GM23248 (cell line): ENCODE measurements at regions not wholly inside any gene's neighbourhood (a gene's known extent, or its start where the extent isn't known, plus 50 kb on each side); places are given as distances from the start of the nearest gene placed in this dataset.
"Not testable (repeated sequence)": the region's sequence is repeated elsewhere in the genome, so short reads cannot be mapped to it uniquely, and the experiment has no call there.

Experiments used
- DNase-seq: peaks from one replicate; pipeline ENCODE4 v3.0.0-alpha.2; 2015
- H2AFZ ChIP-seq: fragments of 200-600 bp; sonication (generic); 2 replicates; pipeline ENCODE4 v1.6.1; 2016; ENCODE audit warnings: antibody characterized with exemption
- H3F3A ChIP-seq: fragments of 200-600 bp; sonication (generic); 2 replicates; pipeline ENCODE4 v1.6.1; 2016; ENCODE audit warnings: mild to moderate bottlenecking, antibody characterized with exemption, mixed run types; ENCODE audit not compliant: insufficient read depth
- H3K27ac ChIP-seq: fragments of 200-600 bp; sonication (generic); 2 replicates; pipeline ENCODE4 v1.5.1; 2016; ENCODE audit warnings: mild to moderate bottlenecking
- H3K27me3 ChIP-seq: fragments of 200-600 bp; sonication (generic); replicated peaks from 2 replicates; pipeline ENCODE4 v1.6.1; 2016; ENCODE audit warnings: mild to moderate bottlenecking; ENCODE audit not compliant: insufficient read depth
- H3K36me3 ChIP-seq: fragments of 200-600 bp; sonication (generic); 2 replicates; pipeline ENCODE4 v1.6.1; 2016; ENCODE audit warnings: low read depth, mild to moderate bottlenecking
- H3K4me1 ChIP-seq: fragments of 200-600 bp; sonication (generic); 2 replicates; pipeline ENCODE4 v1.6.1; 2016; ENCODE audit warnings: mild to moderate bottlenecking; ENCODE audit not compliant: insufficient read depth
- H3K4me2 ChIP-seq: fragments of 200-600 bp; sonication (generic); one replicate; pipeline ENCODE4 v1.6.1; 2016; ENCODE audit warnings: mild to moderate bottlenecking; ENCODE audit not compliant: unreplicated experiment
- H3K4me3 ChIP-seq: fragments of 200-600 bp; sonication (generic); 2 replicates; pipeline ENCODE4 v1.5.1; 2016; ENCODE audit warnings: mild to moderate bottlenecking
- H3K79me2 ChIP-seq: fragments of 200-600 bp; sonication (generic); 2 replicates; pipeline ENCODE4 v1.6.1; 2016; ENCODE audit warnings: mild to moderate bottlenecking; ENCODE audit not compliant: insufficient read depth
- H3K9ac ChIP-seq: fragments of 200-600 bp; sonication (generic); 2 replicates; pipeline ENCODE4 v1.6.1; 2016; ENCODE audit warnings: mild to moderate bottlenecking
- H3K9me2 ChIP-seq: fragments of 200-600 bp; sonication (generic); 2 replicates; pipeline ENCODE4 v1.6.1; 2016; ENCODE audit warnings: mixed run types, mild to moderate bottlenecking, moderate library complexity; ENCODE audit not compliant: insufficient read depth
- H3K9me3 ChIP-seq: fragments of 200-600 bp; sonication (generic); one replicate; pipeline ENCODE4 v1.6.1; 2017; ENCODE audit warnings: low read depth
- H4K20me1 ChIP-seq: fragments of 200-600 bp; sonication (generic); 2 replicates; pipeline ENCODE4 v1.6.0; 2016; ENCODE audit not compliant: insufficient read depth
- EZH2 ChIP-seq: fragments of 200-600 bp; sonication (generic); IDR thresholded peaks from 2 replicates; pipeline ENCODE4 v1.6.1; 2018; ENCODE audit warnings: antibody characterized with exemption, mild to moderate bottlenecking; ENCODE audit not compliant: insufficient read depth, poor library complexity, severe bottlenecking
- EZH2phosphoT487 ChIP-seq: fragments of 200-600 bp; sonication (generic); IDR thresholded peaks from 2 replicates; pipeline ENCODE4 v1.6.1; 2018; ENCODE audit warnings: antibody characterized with exemption, moderate library complexity, mild to moderate bottlenecking, low read depth; ENCODE audit not compliant: insufficient read depth
- WGBS, 2 experiments: methylation state at CpG; one replicate each; pipeline ENCODE4 v1.1.6; 2015 to 2017; ENCODE audit warnings: low lambda C conversion rate in 2 of 2, low coverage in 1 of 2; ENCODE audit errors: missing lambda C conversion rate in 2 of 2; 5-methylcytosine and 5-hydroxymethylcytosine counted together
- in situ Hi-C: fragments of 300-500 bp; cut with MboI; formaldehyde crosslinking; loops from 2 replicates; pipeline ENCODE4 v1.15.0; 2020

GRCh38 chr17:22286337-22287041 lies 594.2 kb downstream of the KCNJ18 start:
- H3K9me2 ChIP-seq: no peaks in the 10 kb centered on the region
- no peak overlapping the region for H3K9ac ChIP-seq
- H3K4me3 ChIP-seq: no peak overlapping the region
- H3K4me1 ChIP-seq: no peaks in the 10 kb centered on the region
- DNase-seq: no peak
- H2AFZ ChIP-seq: no peak overlapping the region
- no peaks in the 10 kb centered on the region for H3K79me2 ChIP-seq
- no peaks in the 10 kb centered on the region for H3K27me3 ChIP-seq
- no peaks in the 10 kb centered on the region for H4K20me1 ChIP-seq
- H3K36me3 ChIP-seq: no peaks in the 10 kb centered on the region
- H3F3A ChIP-seq: no peaks in the 10 kb centered on the region
- no peak overlapping the region for H3K27ac ChIP-seq
- in situ Hi-C loops: no loop called here
- TF ChIP-seq EZH2phosphoT487: no peak
- TF ChIP-seq EZH2: no peak
- 47 to 53% methylated on average over 22 of the region's 22 CpGs for WGBS, 2 experiments
- H3K4me2 ChIP-seq: no peak overlapping the region
- no peaks in the 10 kb centered on the region for H3K9me3 ChIP-seq

GRCh38 chr17:22298484-22298951 lies 606.2 kb downstream of the KCNJ18 start:
- H3K9ac ChIP-seq, in situ Hi-C loops, H3K9me3 ChIP-seq, H3K27me3 ChIP-seq, H3K4me3 ChIP-seq, H3F3A ChIP-seq, H2AFZ ChIP-seq, H3K79me2 ChIP-seq, H4K20me1 ChIP-seq, H3K36me3 ChIP-seq, H3K4me2 ChIP-seq, H3K9me2 ChIP-seq, DNase-seq, H3K27ac ChIP-seq, H3K4me1 ChIP-seq: not testable (repeated sequence)
- WGBS, 2 experiments: 66 to 71% methylated on average over 21 of the region's 33 CpGs

GRCh38 chr17:22300177-22300576 lies 607.9 kb downstream of the KCNJ18 start:
- H3K36me3 ChIP-seq: no peaks in the 10 kb centered on the region
- H3K9me2 ChIP-seq: no peaks in the 10 kb centered on the region
- in situ Hi-C loops: no loop called here
- no peaks in the 10 kb centered on the region for H3K27me3 ChIP-seq
- H3F3A ChIP-seq: no peaks in the 10 kb centered on the region
- no peak for DNase-seq
- no peak overlapping the region for H3K9ac ChIP-seq
- H3K9me3 ChIP-seq: no peaks in the 10 kb centered on the region
- H3K79me2 ChIP-seq: no peaks in the 10 kb centered on the region
- no peak overlapping the region for H3K4me3 ChIP-seq
- no peak overlapping the region for H3K27ac ChIP-seq
- H3K4me1 ChIP-seq: no peaks in the 10 kb centered on the region
- H3K4me2 ChIP-seq: no peak overlapping the region
- no peak overlapping the region for H2AFZ ChIP-seq
- 36 to 39% methylated on average over 11 of the region's 11 CpGs for WGBS, 2 experiments
- TF ChIP-seq EZH2: no peak
- TF ChIP-seq EZH2phosphoT487: no peak
- H4K20me1 ChIP-seq: no peaks in the 10 kb centered on the region

- no peak for DNase-seq
- H3K9me2 ChIP-seq: no peaks in the 10 kb centered on the region
- no peak overlapping the region for H3K27ac ChIP-seq
- TF ChIP-seq EZH2 (no peak), EZH2phosphoT487 (no peak)
- in situ Hi-C loops: no loop called here
- no peaks in the 10 kb centered on the region for H3K79me2 ChIP-seq
- 58 to 67% methylated on average over 25 to 37 of the region's 48 CpGs for WGBS, 2 experiments
- no peak overlapping the region for H3K9ac ChIP-seq
- no peaks in the 10 kb centered on the region for H4K20me1 ChIP-seq
- no peaks in the 10 kb centered on the region for H3K27me3 ChIP-seq
- no peaks in the 10 kb centered on the region for H3K4me1 ChIP-seq
- no peaks in the 10 kb centered on the region for H3K36me3 ChIP-seq
- H3K4me2 ChIP-seq: no peak overlapping the region
- H3K9me3 ChIP-seq: no peaks in the 10 kb centered on the region
- H3K4me3 ChIP-seq: no peak overlapping the region
- no peaks in the 10 kb centered on the region for H3F3A ChIP-seq
- no peak overlapping the region for H2AFZ ChIP-seq
These were observed 608.5 kb downstream of the KCNJ18 start for GRCh38 chr17:22300731-22301352.

GRCh38 chr17:22301353-22301745 lies 609.0 kb downstream of the KCNJ18 start:
- H3K4me3 ChIP-seq: no peak overlapping the region
- no peak overlapping the region for H2AFZ ChIP-seq
- no peak for TF ChIP-seq EZH2phosphoT487
- no peak for TF ChIP-seq EZH2
- H3K9ac ChIP-seq: no peak overlapping the region
- H4K20me1 ChIP-seq: no peaks in the 10 kb centered on the region
- H3K9me2 ChIP-seq: no peaks in the 10 kb centered on the region
- no peak overlapping the region for H3K27ac ChIP-seq
- no peaks in the 10 kb centered on the region for H3K36me3 ChIP-seq
- no peak overlapping the region for H3K4me2 ChIP-seq
- no peaks in the 10 kb centered on the region for H3K27me3 ChIP-seq
- no peaks in the 10 kb centered on the region for H3K9me3 ChIP-seq
- DNase-seq: no peak
- in situ Hi-C loops: no loop called here
- no peaks in the 10 kb centered on the region for H3F3A ChIP-seq
- no peaks in the 10 kb centered on the region for H3K4me1 ChIP-seq
- WGBS, 2 experiments: 73 to 76% methylated on average over 19 to 20 of the region's 20 CpGs
- H3K79me2 ChIP-seq: no peaks in the 10 kb centered on the region
